ENCODE measurements at regions not wholly inside any gene's neighbourhood (a gene's known extent, or its start where the extent isn't known, plus 50 kb on each side); places are given as distances from the start of the nearest gene placed in this dataset.

DNA sequence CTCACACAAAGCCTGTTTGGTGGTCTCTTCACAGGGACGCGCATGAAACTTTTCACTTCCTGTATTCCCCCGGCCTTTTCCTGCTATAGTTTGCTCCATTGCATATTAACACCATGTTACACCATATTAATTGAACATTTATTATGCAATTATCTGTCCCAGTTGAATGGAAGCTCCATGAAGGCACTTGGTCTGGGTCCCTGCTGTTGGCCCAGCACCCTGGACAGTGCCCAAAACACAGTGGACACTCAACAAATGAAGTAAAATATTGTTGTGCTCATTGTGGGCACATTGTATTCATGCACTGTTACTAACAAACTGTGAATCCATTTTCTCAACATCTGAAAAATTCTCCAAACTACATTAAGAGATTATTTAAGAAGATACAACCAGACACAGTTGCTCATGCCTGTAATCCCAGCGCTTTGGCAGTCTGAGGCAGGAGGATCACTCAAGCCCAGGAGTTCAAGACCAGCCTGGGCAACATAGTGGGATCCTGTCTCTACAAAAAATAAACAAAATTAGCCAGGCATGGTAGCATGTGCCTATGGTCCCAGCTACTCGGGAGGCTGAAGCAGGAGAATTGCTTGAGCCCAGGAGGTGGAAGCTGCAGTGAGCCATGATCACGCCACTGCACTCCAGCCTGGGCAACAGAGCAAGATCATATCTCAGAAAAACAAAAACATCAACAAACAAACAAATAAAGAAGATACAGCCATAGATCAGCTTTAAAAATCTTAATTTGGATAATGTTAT is 292.7 kb upstream of the TENM3 start:
- H3K4me1 ChIP-seq (ENCODE audit: insufficient read depth, low read length) = peaks cover 12% of the 10 kb centered on the region
- no peaks in the 10 kb centered on the region for H3K36me3 ChIP-seq (ENCODE audit: insufficient read depth, low read length)
- no peak overlapping the region for H3K9ac ChIP-seq (ENCODE audit: low read depth, low read length)
- H3K9me3 ChIP-seq (ENCODE audit: control insufficient read depth, insufficient read depth, low read length) = no peaks in the 10 kb centered on the region

GRCh38 chr4:181951265-181951664 is 291.9 kb upstream of the TENM3 start:
- H3K36me3 ChIP-seq (ENCODE audit: insufficient read depth, low read length) = no peaks in the 10 kb centered on the region
- peaks cover 12% of the 10 kb centered on the region for H3K4me1 ChIP-seq (ENCODE audit: insufficient read depth, low read length)
- no peak overlapping the region for H3K9ac ChIP-seq (ENCODE audit: low read depth, low read length)
- no peaks in the 10 kb centered on the region for H3K9me3 ChIP-seq (ENCODE audit: control insufficient read depth, insufficient read depth, low read length)

DNA sequence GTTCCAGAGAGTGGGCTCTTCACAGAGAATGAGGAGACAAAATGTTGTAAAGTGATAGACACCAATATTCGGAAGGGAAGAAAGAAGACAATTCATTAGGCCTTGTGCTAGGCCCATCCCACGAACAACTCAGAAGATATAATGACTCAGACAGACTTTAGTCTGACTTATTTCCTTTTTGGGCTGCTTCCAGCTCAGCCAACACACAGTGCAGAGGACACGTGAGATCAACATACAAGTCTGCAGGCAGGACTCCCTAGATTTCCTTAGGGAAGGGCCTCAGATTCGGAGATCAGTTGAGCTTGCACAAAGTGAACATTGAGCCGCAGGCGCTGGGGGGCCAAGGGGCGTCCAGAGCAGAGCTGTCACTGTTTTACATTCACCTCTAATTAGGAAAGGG is 290.7 kb upstream of the TENM3 start:
- H3K36me3 ChIP-seq (ENCODE audit: insufficient read depth, low read length) = no peaks in the 10 kb centered on the region
- H3K4me1 ChIP-seq (ENCODE audit: insufficient read depth, low read length) = peaks cover 16% of the 10 kb centered on the region
- H3K9ac ChIP-seq (ENCODE audit: low read depth, low read length) = no peak overlapping the region
- H3K9me3 ChIP-seq (ENCODE audit: control insufficient read depth, insufficient read depth, low read length) = no peaks in the 10 kb centered on the region

DNA sequence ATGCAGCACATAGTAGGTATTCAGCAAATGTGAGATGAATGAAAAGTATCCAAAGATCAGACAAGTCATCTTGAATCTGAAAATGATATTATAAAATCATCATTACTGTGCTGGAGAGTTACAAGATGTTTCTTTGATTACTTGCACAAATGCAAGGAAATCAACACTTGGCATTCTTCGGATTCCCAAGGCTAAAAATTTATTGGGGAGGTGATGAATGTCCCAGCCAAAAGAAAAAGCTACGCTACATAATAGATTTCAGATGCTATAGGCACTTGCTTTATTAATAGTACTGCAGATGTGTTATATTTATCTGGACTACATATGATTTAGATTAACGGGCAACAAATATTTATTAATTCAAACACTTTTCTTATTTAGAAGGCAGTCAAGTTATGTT is 286.7 kb upstream of the TENM3 start:
- Histone ChIP-seq H3K36me3 (ENCODE audit: insufficient read depth, low read length) (no peaks in the 10 kb centered on the region), H3K9ac (ENCODE audit: low read depth, low read length) (no peak overlapping the region), H3K9me3 (ENCODE audit: control insufficient read depth, insufficient read depth, low read length) (no peaks in the 10 kb centered on the region), H3K4me1 (ENCODE audit: insufficient read depth, low read length) (peaks cover 4% of the 10 kb centered on the region)

DNA sequence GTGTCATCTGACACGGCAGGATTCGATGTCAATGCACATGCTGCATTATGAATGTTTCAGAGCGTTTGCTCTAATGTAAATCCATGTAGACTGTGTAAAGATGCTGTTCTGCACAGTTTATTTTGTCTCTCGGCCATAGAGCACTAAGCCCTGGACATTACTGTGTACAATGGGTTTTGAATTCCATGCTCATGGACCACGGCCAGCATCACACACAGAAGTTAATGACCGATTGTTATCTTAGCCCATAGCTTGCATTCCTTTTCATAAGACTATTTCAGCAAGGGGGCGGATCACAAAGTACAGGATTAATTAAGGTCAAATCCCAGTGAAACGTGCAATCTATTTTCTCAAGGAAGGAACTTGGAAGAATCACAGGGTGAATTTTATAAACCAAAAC is 286.1 kb upstream of the TENM3 start:
- H3K9me3 ChIP-seq (ENCODE audit: control insufficient read depth, insufficient read depth, low read length) = no peaks in the 10 kb centered on the region
- peaks cover 4% of the 10 kb centered on the region for H3K4me1 ChIP-seq (ENCODE audit: insufficient read depth, low read length)
- H3K9ac ChIP-seq (ENCODE audit: low read depth, low read length) = no peak overlapping the region
- H3K36me3 ChIP-seq (ENCODE audit: insufficient read depth, low read length) = no peaks in the 10 kb centered on the region

- Histone ChIP-seq H3K9me3 (ENCODE audit: control insufficient read depth, insufficient read depth, low read length) (no peaks in the 10 kb centered on the region), H3K4me1 (ENCODE audit: insufficient read depth, low read length) (peaks cover 4% of the 10 kb centered on the region; the same call in 1 of the 2 replicates), H3K9ac (ENCODE audit: low read depth, low read length) (no peak overlapping the region), H3K36me3 (ENCODE audit: insufficient read depth, low read length) (no peaks in the 10 kb centered on the region)
These were observed 284.8 kb upstream of the TENM3 start for GRCh38 chr4:181958446-181958845.

- Histone ChIP-seq H3K9me3 (ENCODE audit: control insufficient read depth, insufficient read depth, low read length) (no peaks in the 10 kb centered on the region), H3K9ac (ENCODE audit: low read depth, low read length) (no peak overlapping the region), H3K36me3 (ENCODE audit: insufficient read depth, low read length) (no peaks in the 10 kb centered on the region), H3K4me1 (ENCODE audit: insufficient read depth, low read length) (peaks cover 4% of the 10 kb centered on the region; the same call in 1 of the 2 replicates)
These were observed 284.1 kb upstream of the TENM3 start for GRCh38 chr4:181959121-181959520.

GRCh38 chr4:181960384-181960783 is 282.8 kb upstream of the TENM3 start:
- H3K9ac ChIP-seq (ENCODE audit: low read depth, low read length) = no peak overlapping the region
- no peaks in the 10 kb centered on the region for H3K36me3 ChIP-seq (ENCODE audit: insufficient read depth, low read length)
- peaks cover 4% of the 10 kb centered on the region; the same call in 1 of the 2 replicates for H3K4me1 ChIP-seq (ENCODE audit: insufficient read depth, low read length)
- H3K9me3 ChIP-seq (ENCODE audit: control insufficient read depth, insufficient read depth, low read length) = no peaks in the 10 kb centered on the region

- Histone ChIP-seq H3K4me1 (ENCODE audit: insufficient read depth, low read length) (no peaks in the 10 kb centered on the region), H3K9ac (ENCODE audit: low read depth, low read length) (no peak overlapping the region), H3K9me3 (ENCODE audit: control insufficient read depth, insufficient read depth, low read length) (peaks cover 2% of the 10 kb centered on the region; the same call in 1 of the 2 replicates), H3K36me3 (ENCODE audit: insufficient read depth, low read length) (no peaks in the 10 kb centered on the region)
These were observed 280.9 kb upstream of the TENM3 start for GRCh38 chr4:181962321-181962720.

DNA sequence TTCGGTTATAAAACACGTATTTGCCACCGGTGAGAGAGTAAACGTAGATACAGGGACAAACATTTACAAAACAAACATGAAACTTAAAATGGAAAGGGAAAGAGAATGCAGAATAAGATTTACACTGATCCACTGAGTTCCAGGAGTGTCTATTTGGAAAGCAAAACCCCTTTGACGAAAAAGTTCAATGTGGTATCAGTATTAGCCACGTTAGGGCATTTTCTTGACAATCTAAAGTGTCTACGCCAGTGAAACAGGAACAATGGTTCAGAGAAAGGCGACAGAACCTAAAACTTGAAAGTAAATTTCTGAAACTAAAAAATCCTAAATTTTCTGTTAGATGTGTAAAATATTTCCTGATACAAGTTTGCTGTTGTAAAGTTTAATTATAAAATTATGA is 278.5 kb upstream of the TENM3 start:
- no peaks in the 10 kb centered on the region for H3K36me3 ChIP-seq (ENCODE audit: insufficient read depth, low read length)
- no peak overlapping the region for H3K9ac ChIP-seq (ENCODE audit: low read depth, low read length)
- no peaks in the 10 kb centered on the region; the same call in 1 of the 2 replicates for H3K4me1 ChIP-seq (ENCODE audit: insufficient read depth, low read length)
- H3K9me3 ChIP-seq (ENCODE audit: control insufficient read depth, insufficient read depth, low read length) = peaks cover 6% of the 10 kb centered on the region; the same call in 1 of the 2 replicates

DNA sequence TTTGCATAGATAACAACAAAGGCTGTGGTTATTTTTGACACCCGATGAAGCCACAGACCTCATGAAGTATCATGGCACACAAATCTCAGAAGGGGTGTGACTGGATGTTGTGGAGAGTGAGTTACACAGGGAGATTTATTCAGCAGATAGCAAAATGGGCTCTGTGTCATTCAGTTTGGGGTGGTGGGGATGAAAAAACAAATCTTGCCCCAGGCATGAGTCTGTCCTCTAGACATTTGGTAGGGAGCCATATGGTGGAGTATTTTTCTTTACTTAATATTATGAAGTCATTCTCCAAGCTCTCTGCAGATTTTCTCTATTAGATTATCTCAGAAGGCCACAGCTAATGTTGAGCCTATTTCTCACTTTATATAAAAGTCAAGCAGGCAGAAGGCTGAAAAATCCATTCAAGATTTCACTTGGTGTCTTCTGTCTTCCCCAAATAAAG is 277.1 kb upstream of the TENM3 start:
- no peak overlapping the region for H3K9ac ChIP-seq (ENCODE audit: low read depth, low read length)
- peaks cover 6% of the 10 kb centered on the region; the same call in 1 of the 2 replicates for H3K9me3 ChIP-seq (ENCODE audit: control insufficient read depth, insufficient read depth, low read length)
- H3K4me1 ChIP-seq (ENCODE audit: insufficient read depth, low read length) = no peaks in the 10 kb centered on the region; the same call in 1 of the 2 replicates
- H3K36me3 ChIP-seq (ENCODE audit: insufficient read depth, low read length) = no peaks in the 10 kb centered on the region

GRCh38 chr4:181967401-181967800 is 275.8 kb upstream of the TENM3 start:
- no peaks in the 10 kb centered on the region; the same call in 1 of the 2 replicates for H3K4me1 ChIP-seq (ENCODE audit: insufficient read depth, low read length)
- peaks cover 6% of the 10 kb centered on the region; the same call in 1 of the 2 replicates for H3K9me3 ChIP-seq (ENCODE audit: control insufficient read depth, insufficient read depth, low read length)
- H3K36me3 ChIP-seq (ENCODE audit: insufficient read depth, low read length) = no peaks in the 10 kb centered on the region
- no peak overlapping the region for H3K9ac ChIP-seq (ENCODE audit: low read depth, low read length)

- Histone ChIP-seq H3K36me3 (ENCODE audit: insufficient read depth, low read length) (no peaks in the 10 kb centered on the region), H3K9ac (ENCODE audit: low read depth, low read length) (no peak overlapping the region), H3K4me1 (ENCODE audit: insufficient read depth, low read length) (no peaks in the 10 kb centered on the region; the same call in 1 of the 2 replicates), H3K9me3 (ENCODE audit: control insufficient read depth, insufficient read depth, low read length) (peaks cover 6% of the 10 kb centered on the region; the same call in 1 of the 2 replicates)
These were observed 274.8 kb upstream of the TENM3 start for GRCh38 chr4:181968371-181968770.

- H3K9ac ChIP-seq (ENCODE audit: low read depth, low read length) = no peak overlapping the region
- H3K4me1 ChIP-seq (ENCODE audit: insufficient read depth, low read length) = no peaks in the 10 kb centered on the region; the same call in 1 of the 2 replicates
- H3K9me3 ChIP-seq (ENCODE audit: control insufficient read depth, insufficient read depth, low read length) = peaks cover 10% of the 10 kb centered on the region; the same call in 1 of the 2 replicates
- H3K36me3 ChIP-seq (ENCODE audit: insufficient read depth, low read length) = no peaks in the 10 kb centered on the region
These were observed 274.1 kb upstream of the TENM3 start for GRCh38 chr4:181969151-181969550.

DNA sequence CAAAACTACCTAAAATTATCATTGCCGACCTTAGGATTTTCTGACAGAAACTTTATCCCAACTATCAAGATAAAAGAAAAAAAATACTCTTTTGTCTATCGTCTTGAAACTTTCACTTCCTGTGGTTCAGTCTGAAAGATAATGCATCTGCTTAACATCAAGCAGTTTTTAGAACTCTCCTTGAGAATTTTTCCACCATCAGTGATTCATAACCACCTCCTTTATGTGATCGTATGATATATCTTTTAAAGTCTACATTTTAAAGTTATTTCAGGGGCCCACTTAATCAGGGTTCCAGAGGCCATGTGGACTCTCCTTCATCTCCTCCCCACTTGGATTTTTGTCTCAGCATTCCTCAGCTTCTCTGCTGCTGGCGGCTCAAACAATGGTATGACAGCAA is 272.8 kb upstream of the TENM3 start:
- no peak overlapping the region for H3K9ac ChIP-seq (ENCODE audit: low read depth, low read length)
- no peaks in the 10 kb centered on the region; the same call in 1 of the 2 replicates for H3K4me1 ChIP-seq (ENCODE audit: insufficient read depth, low read length)
- H3K9me3 ChIP-seq (ENCODE audit: control insufficient read depth, insufficient read depth, low read length) = peaks cover 10% of the 10 kb centered on the region; the same call in 1 of the 2 replicates

More for the DNA sequence above, 272.8 kb upstream of the TENM3 start:
- no peaks in the 10 kb centered on the region for H3K36me3 ChIP-seq (ENCODE audit: insufficient read depth, low read length)
